Muscle layer of duodenum (tissue), 2 donors: ENCODE measurements at regions not wholly inside any gene's neighbourhood (a gene's known extent, or its start where the extent isn't known, plus 50 kb on each side); places are given as distances from the start of the nearest gene placed in this dataset.
"Not testable (repeated sequence)": the region's sequence is repeated elsewhere in the genome, so short reads cannot be mapped to it uniquely, and the experiment has no call there.

Experiments
- H3K27ac ChIP-seq: one replicate; pipeline ENCODE4 v1.7.0; 2013; ENCODE audit warnings: mild to moderate bottlenecking, low read length
- H3K27me3 ChIP-seq: one replicate; pipeline ENCODE4 v1.7.0; 2013; ENCODE audit warnings: low read depth, mild to moderate bottlenecking, control low read depth, low read length
- H3K36me3 ChIP-seq, 2 donors: one replicate each; pipeline ENCODE4 v1.7.0; 2013; ENCODE audit warnings: low read length in 2 of 2, control low read depth in 1 of 2, mild to moderate bottlenecking in 1 of 2; ENCODE audit not compliant: insufficient read depth in 2 of 2, control insufficient read depth in 1 of 2
- H3K4me1 ChIP-seq, 2 donors: one replicate each; pipeline ENCODE4 v1.7.0; 2013; ENCODE audit warnings: low read length in 2 of 2, mild to moderate bottlenecking in 2 of 2, control low read depth in 1 of 2, moderate library complexity in 1 of 2; ENCODE audit not compliant: insufficient read depth in 2 of 2, control insufficient read depth in 1 of 2
- H3K4me3 ChIP-seq, 2 donors: one replicate each; pipeline ENCODE4 v1.7.0; 2013; ENCODE audit warnings: low read length in 2 of 2, low read depth in 1 of 2, mild to moderate bottlenecking in 1 of 2
- H3K9me3 ChIP-seq, 2 donors: one replicate each; pipeline ENCODE4 v1.7.0; 2013; ENCODE audit warnings: low read length in 2 of 2, control low read depth in 1 of 2, mild to moderate bottlenecking in 1 of 2; ENCODE audit not compliant: control insufficient read depth in 1 of 2
- donor health status: healthy.

DNA sequence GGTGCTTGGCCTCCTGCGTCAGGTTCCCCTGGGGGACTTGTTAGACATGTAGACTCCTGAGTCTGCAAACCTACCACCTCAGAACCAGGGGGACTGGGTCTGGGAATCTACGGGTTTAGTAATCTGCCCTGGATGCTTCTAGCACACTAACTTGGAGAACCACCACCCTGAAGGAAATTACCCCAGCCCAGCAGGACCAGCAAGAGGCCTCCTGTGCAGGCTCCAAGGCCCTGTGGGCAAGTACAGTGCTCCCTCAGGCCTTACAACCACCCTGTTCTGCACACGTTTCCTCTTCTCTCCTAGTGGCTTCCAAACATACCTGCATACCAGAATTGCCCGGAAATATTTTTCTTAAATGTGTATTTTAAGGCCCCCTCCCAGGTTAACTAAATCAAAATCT is 423.0 kb downstream of the FUT8 start:
- no peak overlapping the region for H3K4me3 ChIP-seq
- H3K36me3 ChIP-seq = no peaks in the 10 kb centered on the region
- H3K4me1 ChIP-seq = no peaks in the 10 kb centered on the region
- H3K27ac ChIP-seq = no peak overlapping the region
- no peaks in the 10 kb centered on the region for H3K9me3 ChIP-seq
- no peaks in the 10 kb centered on the region for H3K27me3 ChIP-seq

DNA sequence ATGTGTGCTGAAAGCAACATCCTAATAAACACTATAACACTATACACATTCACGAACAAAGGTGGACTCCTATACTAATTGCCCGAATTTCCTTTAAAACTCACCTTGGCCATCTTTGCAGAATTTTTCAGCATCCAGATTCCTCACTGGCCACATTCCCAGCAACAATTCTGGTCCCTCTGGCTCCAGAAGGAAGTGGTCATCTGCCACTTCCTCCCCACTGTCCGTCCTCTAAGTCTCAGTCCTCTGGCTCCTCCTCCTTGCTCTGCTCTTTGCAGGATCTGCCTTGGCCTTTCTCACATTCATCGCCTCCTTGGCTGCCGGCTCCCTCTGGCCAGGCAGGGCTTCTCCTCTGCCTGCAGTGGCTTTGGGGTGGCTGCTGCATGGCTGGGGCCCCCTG is 426.0 kb downstream of the FUT8 start:
- no peaks in the 10 kb centered on the region for H3K4me1 ChIP-seq
- H3K4me3 ChIP-seq = no peak overlapping the region
- no peaks in the 10 kb centered on the region for H3K9me3 ChIP-seq
- H3K36me3 ChIP-seq = no peaks in the 10 kb centered on the region
- H3K27ac ChIP-seq = no peak overlapping the region
- H3K27me3 ChIP-seq = no peaks in the 10 kb centered on the region

DNA sequence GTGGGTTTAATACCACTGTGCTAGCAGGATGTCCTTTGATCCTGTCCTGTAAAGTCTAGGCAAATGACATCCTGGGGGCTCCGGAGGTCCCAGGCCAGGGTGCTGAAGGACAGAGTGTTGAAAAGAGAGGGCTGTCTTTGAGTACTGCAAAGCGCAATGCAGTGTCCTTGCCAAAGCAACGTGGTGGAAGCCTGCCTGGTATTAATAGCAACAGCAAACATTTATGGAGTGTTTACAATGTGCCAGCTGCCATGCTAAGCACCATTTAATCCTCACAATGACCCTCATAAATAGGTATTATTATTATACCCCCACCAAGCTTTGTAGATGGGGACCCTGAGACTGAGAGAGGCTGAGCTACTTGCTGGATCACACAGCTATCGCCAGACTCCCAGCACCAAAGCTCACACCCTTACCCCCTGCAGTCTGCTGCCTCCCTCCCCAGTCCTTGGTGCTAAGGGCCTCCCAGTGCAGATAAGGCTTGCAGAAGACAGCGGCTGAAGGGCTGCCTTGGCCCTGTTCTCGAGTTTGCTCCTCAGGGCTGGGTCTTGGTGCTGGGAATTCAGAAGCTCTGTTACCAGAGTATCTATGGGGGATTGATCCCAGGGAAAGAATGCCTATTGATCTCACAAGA is 427.7 kb downstream of the FUT8 start:
- Histone ChIP-seq H3K27ac (no peak overlapping the region), H3K4me3 (no peak overlapping the region), H3K27me3 (no peaks in the 10 kb centered on the region), H3K9me3 (no peaks in the 10 kb centered on the region), H3K36me3 (no peaks in the 10 kb centered on the region), H3K4me1 (no peaks in the 10 kb centered on the region)

DNA sequence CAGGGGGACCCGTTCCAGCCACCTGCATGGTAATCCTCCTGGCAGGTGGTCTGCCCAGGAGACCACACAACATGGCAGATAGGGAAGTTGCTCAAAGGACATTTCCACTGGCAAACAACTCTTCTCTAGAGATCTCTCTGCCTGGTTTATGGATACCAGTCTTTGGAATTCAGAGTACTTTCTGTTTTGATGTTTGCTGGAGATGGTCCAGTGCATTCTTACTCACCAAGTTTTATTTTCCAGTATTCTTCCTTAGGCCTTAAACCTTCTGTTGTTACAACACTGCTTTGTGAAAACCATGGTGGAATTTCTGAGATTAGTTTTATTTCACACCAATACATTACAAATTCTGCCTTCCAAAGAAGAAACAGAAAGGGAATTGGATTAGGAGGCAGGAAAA is 428.3 kb downstream of the FUT8 start:
- Histone ChIP-seq H3K27ac (no peak overlapping the region), H3K4me1 (no peaks in the 10 kb centered on the region), H3K4me3 (no peak overlapping the region), H3K27me3 (no peaks in the 10 kb centered on the region), H3K9me3 (no peaks in the 10 kb centered on the region), H3K36me3 (no peaks in the 10 kb centered on the region)

DNA sequence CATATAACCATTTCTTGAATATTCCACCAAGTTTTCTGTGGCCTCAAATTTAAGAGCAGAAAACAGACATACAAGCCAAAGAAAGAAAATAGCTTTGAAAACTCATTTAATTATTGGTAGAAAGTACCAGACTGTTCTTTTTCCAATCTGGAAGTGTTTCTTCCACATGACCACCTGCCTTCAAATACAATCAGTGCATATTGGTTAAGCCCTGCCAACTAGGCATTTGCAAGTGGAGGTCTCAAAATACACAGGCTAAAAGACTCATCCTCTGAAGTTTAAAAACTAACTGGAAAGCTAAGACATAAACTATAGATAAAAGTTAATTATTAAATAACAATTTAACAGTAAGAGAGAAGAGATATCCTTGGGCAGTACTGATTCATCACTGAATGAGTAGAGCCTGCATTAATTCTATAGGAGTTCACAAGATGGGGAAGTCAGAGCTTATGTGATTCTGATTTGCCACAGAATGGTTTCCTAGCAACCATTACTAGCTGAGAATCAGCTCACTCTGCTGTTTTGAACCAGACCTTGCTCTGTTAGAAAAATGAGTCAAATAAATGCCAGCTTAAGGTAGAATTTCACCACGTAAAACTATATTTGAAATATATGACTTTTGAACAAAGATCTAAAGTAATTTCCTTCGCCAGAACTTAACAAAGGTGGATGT is 433.8 kb downstream of the FUT8 start:
- Histone ChIP-seq H3K36me3 (no peaks in the 10 kb centered on the region), H3K27ac (no peak overlapping the region), H3K4me3 (no peak overlapping the region), H3K27me3 (no peaks in the 10 kb centered on the region), H3K4me1 (no peaks in the 10 kb centered on the region), H3K9me3 (no peaks in the 10 kb centered on the region)

DNA sequence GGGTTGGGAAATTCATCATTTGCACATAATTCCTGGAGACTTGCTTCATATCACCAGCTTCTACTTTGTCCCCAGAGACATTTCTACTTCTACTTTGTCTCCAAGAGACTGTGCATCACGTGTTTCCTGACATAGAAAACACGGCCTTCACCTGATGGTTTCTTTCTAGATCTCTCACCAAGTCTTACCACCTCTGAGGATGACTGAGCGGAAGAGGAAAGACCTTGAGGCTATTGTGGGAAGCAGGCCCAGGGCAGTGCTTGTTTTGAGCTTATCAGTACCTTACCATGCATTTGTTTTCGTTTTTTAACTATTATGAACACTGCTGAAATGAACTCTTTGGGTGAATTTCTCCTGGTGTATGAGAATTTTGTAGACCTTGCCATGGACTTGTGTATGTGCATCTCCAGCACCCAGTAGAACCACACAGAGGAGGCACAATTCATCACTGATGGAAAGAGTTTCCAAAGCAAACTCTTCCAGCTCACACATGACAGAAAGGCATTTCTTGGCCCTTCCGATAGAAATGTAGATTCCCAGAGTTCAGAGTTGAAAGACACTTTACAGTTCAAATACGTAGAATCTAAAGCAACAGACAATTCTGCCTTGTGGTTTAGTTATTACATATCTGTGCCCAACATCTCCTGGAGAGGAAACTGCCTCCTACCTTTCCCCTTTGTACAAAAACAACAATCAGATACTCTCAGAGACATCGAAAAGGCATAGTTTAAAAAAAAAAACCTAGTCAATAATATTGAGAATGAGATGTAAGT is 434.7 kb downstream of the FUT8 start:
- H3K27ac ChIP-seq = no peak overlapping the region
- H3K27me3 ChIP-seq = no peaks in the 10 kb centered on the region
- no peaks in the 10 kb centered on the region for H3K4me1 ChIP-seq
- H3K4me3 ChIP-seq = no peak overlapping the region
- H3K36me3 ChIP-seq = no peaks in the 10 kb centered on the region
- H3K9me3 ChIP-seq = no peaks in the 10 kb centered on the region

DNA sequence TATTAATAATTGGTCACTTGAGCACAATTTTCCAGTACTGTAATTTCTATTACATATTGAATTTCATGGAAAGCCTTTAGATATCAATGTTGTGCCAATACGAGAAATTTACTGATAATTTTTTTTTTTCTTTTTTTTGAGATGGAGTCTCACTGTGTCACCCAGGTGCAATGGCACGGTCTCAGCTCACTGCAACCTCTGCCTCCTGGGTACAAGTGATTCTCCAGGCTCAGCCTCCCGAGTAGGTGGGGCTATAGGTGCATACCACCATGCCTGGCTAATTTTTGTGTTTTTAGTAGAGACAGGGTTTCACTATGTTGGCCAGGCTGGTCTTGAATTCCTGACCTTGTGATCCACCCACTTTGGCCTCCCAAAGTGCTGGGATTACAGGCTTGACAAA is 435.4 kb downstream of the FUT8 start:
- H3K27ac ChIP-seq = not testable (repeated sequence)

DNA sequence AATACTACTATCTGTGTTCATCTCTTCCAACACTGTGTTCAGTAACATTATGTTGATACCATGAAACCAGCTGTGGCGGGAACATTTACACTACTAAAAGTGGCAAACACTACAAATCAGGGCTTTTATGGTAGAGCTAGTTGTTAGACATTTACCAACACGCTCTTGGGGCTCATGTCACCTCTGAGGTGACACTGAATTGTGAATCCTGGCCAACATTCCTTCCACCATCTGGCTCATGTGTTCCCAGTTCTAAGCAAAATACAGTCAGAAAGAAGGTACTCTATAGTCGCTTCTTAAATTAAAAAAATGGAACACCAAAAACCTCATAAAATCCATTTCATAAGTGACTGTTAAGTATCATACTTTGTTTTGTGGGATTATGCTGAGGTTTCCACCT is 436.6 kb downstream of the FUT8 start:
- Histone ChIP-seq H3K27me3 (no peaks in the 10 kb centered on the region), H3K4me1 (no peaks in the 10 kb centered on the region), H3K27ac (no peak overlapping the region), H3K9me3 (no peaks in the 10 kb centered on the region), H3K4me3 (no peak overlapping the region), H3K36me3 (no peaks in the 10 kb centered on the region)

More for the DNA sequence above, 435.4 kb downstream of the FUT8 start:
- not testable (repeated sequence) for H3K9me3 ChIP-seq, H3K4me1 ChIP-seq, H3K27me3 ChIP-seq, H3K4me3 ChIP-seq, H3K36me3 ChIP-seq

DNA sequence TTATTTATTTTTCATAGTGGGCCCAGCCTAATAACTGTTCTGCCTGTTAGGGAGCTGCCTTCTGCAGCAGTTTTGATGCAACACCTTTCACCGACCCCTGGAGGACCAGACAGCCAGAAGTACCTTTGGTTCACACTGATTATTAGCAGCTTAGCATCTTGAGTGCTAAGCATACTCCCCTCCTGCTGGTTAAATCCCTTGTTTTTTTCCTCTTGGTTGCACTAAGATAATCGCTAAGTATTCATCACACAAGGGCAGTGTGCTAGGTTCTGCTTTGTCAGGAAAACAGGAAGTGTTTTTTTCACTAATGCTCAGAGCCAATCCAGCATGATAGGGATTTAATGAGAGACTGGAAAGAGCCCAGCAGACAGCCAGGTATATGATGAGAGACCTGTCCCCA is 437.0 kb downstream of the FUT8 start:
- H3K9me3 ChIP-seq = no peaks in the 10 kb centered on the region
- H3K27me3 ChIP-seq = no peaks in the 10 kb centered on the region
- no peaks in the 10 kb centered on the region for H3K36me3 ChIP-seq
- no peaks in the 10 kb centered on the region for H3K4me1 ChIP-seq
- H3K27ac ChIP-seq = no peak overlapping the region
- no peak overlapping the region for H3K4me3 ChIP-seq

DNA sequence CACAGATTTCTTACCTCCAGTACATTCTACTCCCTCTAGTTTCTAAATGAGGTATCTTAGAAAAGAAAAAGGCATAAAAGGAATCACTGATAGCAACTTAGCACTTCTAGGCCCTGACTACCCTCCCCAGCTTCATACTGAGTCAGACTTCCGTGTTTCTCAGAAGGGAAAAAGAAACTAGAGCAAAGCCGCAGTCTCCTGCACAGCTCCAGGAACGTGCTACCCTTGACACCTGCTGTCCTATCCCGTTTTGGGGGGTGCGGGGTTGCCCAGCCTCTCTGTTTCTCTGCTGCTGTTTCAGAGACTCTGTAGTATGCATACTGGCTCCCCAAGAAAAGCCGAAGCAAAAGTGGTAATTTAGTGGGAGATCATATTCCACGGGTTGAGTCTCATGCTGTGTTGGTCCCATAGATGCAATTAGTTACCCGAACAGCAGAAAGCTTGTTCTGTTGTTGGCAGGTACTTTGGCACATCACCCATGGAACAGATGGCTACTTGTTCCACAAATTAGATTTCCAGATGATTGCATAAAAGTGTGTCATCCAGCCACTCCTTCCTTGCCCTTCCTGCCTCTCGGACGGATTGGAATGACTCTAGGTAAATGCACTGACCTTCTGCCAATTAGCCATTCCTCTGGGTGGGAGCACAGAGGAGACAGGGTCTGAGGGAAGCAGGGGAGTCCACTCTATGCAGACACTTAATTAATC is 438.1 kb downstream of the FUT8 start:
- Histone ChIP-seq H3K9me3 (no peaks in the 10 kb centered on the region), H3K27ac (no peak overlapping the region), H3K4me1 (no peaks in the 10 kb centered on the region), H3K4me3 (no peak overlapping the region), H3K27me3 (no peaks in the 10 kb centered on the region), H3K36me3 (no peaks in the 10 kb centered on the region)

DNA sequence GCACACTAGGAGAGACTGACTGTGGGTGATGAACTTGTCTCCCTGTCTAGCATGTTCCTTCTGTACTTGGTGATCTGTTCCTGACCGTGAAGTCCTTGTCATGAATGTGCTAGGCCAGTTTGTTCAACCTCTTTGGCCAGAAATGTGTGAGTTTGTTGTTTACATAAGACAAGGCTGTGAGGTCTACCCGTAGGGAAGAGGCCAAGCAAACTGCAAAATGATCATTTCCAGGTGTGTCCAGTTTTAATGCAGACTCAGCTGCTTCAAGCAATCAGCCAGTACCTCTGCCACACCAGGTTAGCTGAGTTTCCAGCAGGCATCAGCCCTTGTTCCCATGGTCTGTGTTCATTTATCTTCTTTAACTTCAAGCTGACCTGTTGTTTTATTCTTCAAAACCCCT is 440.2 kb downstream of the FUT8 start:
- no peaks in the 10 kb centered on the region for H3K27me3 ChIP-seq
- no peak overlapping the region for H3K4me3 ChIP-seq
- H3K27ac ChIP-seq = no peak overlapping the region
- H3K4me1 ChIP-seq = no peaks in the 10 kb centered on the region
- no peaks in the 10 kb centered on the region for H3K36me3 ChIP-seq
- no peaks in the 10 kb centered on the region for H3K9me3 ChIP-seq
